Loucy (cell line): ENCODE measurements at regions not wholly inside any gene's neighbourhood (a gene's known extent, or its start where the extent isn't known, plus 50 kb on each side); places are given as distances from the start of the nearest gene placed in this dataset.

Source experiments
- H2AFZ ChIP-seq: fragments of 200-600 bp; sonication (generic); 2 replicates; pipeline ENCODE4 v1.6.0; 2016; ENCODE audit warnings: antibody characterized with exemption, mild to moderate bottlenecking, low read length, moderate library complexity
- H3F3A ChIP-seq: fragments of 200-600 bp; 2 replicates; pipeline ENCODE4 v1.6.0; 2016; ENCODE audit warnings: antibody characterized with exemption, low read depth, mild to moderate bottlenecking
- H3K27me3 ChIP-seq: fragments of 200-600 bp; sonication (generic); 2 replicates; pipeline ENCODE4 v1.6.1; 2014; ENCODE audit warnings: low read length, mild to moderate bottlenecking; ENCODE audit not compliant: insufficient read depth, poor library complexity, severe bottlenecking
- H3K36me3 ChIP-seq: fragments of 200-600 bp; sonication (generic); 2 replicates; pipeline ENCODE4 v1.6.1; 2016; ENCODE audit warnings: low read length; ENCODE audit not compliant: insufficient read depth
- H3K4me1 ChIP-seq: fragments of 200-600 bp; sonication (generic); 2 replicates; pipeline ENCODE4 v1.5.1; 2014; ENCODE audit warnings: low read length, mild to moderate bottlenecking; ENCODE audit not compliant: insufficient read depth, poor library complexity, severe bottlenecking
- H3K4me2 ChIP-seq: fragments of 200-600 bp; sonication (generic); 2 replicates; pipeline ENCODE4 v1.6.0; 2014; ENCODE audit warnings: antibody characterized with exemption, low read length, low read depth, mild to moderate bottlenecking; ENCODE audit not compliant: poor library complexity, severe bottlenecking
- H3K4me3 ChIP-seq: fragments of 200-600 bp; sonication (generic); 2 replicates; pipeline ENCODE4 v1.5.1; 2014; ENCODE audit warnings: low read length, mild to moderate bottlenecking, mixed read lengths; ENCODE audit not compliant: poor library complexity, severe bottlenecking
- H3K79me2 ChIP-seq: fragments of 200-600 bp; sonication (generic); 2 replicates; pipeline ENCODE4 v1.6.1; 2014; ENCODE audit warnings: low read length; ENCODE audit not compliant: insufficient read depth
- H3K9ac ChIP-seq: fragments of 200-600 bp; sonication (generic); 2 replicates; pipeline ENCODE4 v1.6.0; 2014; ENCODE audit warnings: mild to moderate bottlenecking, low read depth, low read length, moderate library complexity; ENCODE audit not compliant: poor library complexity, severe bottlenecking
- H3K9me2 ChIP-seq: fragments of 200-600 bp; sonication (generic); replicated peaks from 2 replicates; pipeline ENCODE4 v1.6.1; 2016; ENCODE audit warnings: low read depth, low read length, mixed read lengths
- H3K9me3 ChIP-seq: fragments of 200-600 bp; sonication (generic); 2 replicates; pipeline ENCODE4 v1.6.1; 2014; ENCODE audit warnings: mild to moderate bottlenecking, antibody characterized with exemption, low read length, low read depth; ENCODE audit not compliant: insufficient read depth
- H4K20me1 ChIP-seq: fragments of 200-600 bp; sonication (generic); 2 replicates; pipeline ENCODE4 v1.6.0; 2014; ENCODE audit warnings: antibody characterized with exemption, low read length, mild to moderate bottlenecking; ENCODE audit not compliant: insufficient read depth, poor library complexity, severe bottlenecking
- EZH2phosphoT487 ChIP-seq: fragments of 200-600 bp; IDR thresholded peaks from 2 replicates; pipeline ENCODE4 v1.6.1; 2018; ENCODE audit warnings: antibody characterized with exemption, mild to moderate bottlenecking, moderate library complexity, borderline replicate concordance
- TF ChIP-seq, protein P1 (sequence below): fragments of 200-600 bp; sonication (generic); conservative IDR thresholded peaks from 2 replicates; pipeline ENCODE4 v1.5.1; 2014; ENCODE audit warnings: mild to moderate bottlenecking, antibody characterized with exemption, low read length

DNA sequence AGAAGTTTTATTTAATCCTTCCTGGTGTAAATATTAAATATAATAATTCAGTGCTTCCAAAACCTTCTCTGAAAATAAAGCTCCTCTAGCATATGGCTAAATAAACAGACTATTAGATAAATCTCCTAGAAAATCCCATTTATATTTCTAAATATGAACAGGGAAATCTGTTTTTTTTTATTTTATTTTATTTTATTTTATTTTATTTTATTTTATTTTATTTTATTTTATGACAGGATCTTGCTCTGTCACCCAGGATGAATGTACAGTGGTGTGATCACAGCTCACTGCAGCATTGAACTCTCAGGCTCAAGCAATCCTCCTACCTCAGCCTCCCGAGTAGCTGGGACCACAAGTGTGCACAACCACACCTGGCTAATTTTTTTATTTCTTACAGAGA, 673.5 kb downstream of the IRS1 start:
- no peak overlapping the region for H3K4me2 ChIP-seq
- no peaks in the 10 kb centered on the region for H3K4me1 ChIP-seq
- no peaks in the 10 kb centered on the region for H4K20me1 ChIP-seq
- no peaks in the 10 kb centered on the region for H3K36me3 ChIP-seq
- no peak for TF ChIP-seq EZH2phosphoT487
- TF ChIP-seq, protein P1, sequence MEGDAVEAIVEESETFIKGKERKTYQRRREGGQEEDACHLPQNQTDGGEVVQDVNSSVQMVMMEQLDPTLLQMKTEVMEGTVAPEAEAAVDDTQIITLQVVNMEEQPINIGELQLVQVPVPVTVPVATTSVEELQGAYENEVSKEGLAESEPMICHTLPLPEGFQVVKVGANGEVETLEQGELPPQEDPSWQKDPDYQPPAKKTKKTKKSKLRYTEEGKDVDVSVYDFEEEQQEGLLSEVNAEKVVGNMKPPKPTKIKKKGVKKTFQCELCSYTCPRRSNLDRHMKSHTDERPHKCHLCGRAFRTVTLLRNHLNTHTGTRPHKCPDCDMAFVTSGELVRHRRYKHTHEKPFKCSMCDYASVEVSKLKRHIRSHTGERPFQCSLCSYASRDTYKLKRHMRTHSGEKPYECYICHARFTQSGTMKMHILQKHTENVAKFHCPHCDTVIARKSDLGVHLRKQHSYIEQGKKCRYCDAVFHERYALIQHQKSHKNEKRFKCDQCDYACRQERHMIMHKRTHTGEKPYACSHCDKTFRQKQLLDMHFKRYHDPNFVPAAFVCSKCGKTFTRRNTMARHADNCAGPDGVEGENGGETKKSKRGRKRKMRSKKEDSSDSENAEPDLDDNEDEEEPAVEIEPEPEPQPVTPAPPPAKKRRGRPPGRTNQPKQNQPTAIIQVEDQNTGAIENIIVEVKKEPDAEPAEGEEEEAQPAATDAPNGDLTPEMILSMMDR: no peak
- no peaks in the 10 kb centered on the region for H3F3A ChIP-seq
- no peak overlapping the region for H2AFZ ChIP-seq
- no peaks in the 10 kb centered on the region for H3K27me3 ChIP-seq
- H3K9me2 ChIP-seq: no peaks in the 10 kb centered on the region
- no peaks in the 10 kb centered on the region for H3K79me2 ChIP-seq
- H3K9me3 ChIP-seq: no peaks in the 10 kb centered on the region
- no peak overlapping the region for H3K9ac ChIP-seq
- H3K4me3 ChIP-seq: no peak overlapping the region

DNA sequence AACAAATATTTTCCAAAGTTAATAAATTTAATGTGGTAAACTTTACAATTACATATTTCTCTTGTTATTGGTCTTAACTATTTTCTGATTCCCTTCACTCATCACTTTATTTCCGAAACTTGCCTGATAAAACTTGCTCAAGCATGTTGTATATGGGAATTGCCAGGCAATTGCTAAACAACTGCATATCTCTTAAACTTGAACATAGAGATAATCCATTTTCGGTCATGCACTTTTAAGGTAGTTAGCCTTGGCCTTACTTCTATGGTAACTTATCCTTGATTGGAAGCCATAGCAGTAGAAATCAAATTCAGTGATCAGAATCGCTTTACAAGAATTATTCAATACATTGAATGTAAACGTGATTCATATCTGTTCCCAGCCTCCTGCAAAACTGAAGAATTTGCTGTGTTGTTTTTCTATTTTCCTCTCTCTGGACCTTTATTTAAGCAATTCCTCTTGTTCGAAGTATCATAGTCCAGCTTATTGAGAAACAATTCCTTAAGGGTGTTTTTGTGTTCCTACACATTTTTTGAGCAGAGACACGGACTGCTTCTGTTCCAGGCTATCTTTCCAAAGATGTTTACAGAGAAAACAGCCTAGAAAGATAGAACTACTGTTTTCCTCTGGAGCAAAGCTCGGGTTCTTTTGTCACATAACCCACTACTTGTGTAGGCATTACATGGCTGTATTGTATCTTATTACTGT, 674.3 kb downstream of the IRS1 start:
- no peaks in the 10 kb centered on the region for H3K9me3 ChIP-seq
- no peak overlapping the region for H3K4me3 ChIP-seq
- no peak overlapping the region for H2AFZ ChIP-seq
- no peaks in the 10 kb centered on the region for H3F3A ChIP-seq
- H3K27me3 ChIP-seq: no peaks in the 10 kb centered on the region
- no peak overlapping the region for H3K9ac ChIP-seq
- no peaks in the 10 kb centered on the region for H4K20me1 ChIP-seq
- H3K4me1 ChIP-seq: no peaks in the 10 kb centered on the region
- no peaks in the 10 kb centered on the region for H3K36me3 ChIP-seq
- TF ChIP-seq, protein P1: no peak
- no peak for TF ChIP-seq EZH2phosphoT487
- H3K9me2 ChIP-seq: no peaks in the 10 kb centered on the region
- no peak overlapping the region for H3K4me2 ChIP-seq
- no peaks in the 10 kb centered on the region for H3K79me2 ChIP-seq

DNA sequence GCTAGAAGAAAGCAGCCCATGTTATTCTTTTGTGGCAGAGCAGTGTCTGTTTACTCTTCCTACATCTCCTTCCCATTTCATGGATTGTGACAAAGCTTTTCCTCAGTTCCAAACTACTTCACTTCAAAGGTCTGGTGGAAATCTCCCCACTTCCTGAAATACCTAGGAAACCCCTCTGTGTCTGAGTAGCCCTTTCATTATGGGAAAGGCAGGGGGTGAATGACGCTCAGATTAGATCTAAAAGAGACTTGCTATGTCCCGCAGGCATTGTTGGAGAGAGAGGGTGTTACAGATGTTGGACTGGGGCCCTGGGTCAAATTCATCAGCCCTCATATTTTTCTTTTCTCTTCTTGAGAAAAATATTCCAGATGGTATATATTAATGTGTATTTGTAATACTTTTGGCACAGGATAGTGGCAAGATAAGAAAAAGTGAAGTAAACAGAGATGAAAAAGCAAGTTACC, 675.0 kb downstream of the IRS1 start:
- Histone ChIP-seq H3K9me2 (no peaks in the 10 kb centered on the region), H3K4me3 (no peak overlapping the region), H4K20me1 (no peaks in the 10 kb centered on the region), H3K27me3 (no peaks in the 10 kb centered on the region), H3K9ac (no peak overlapping the region), H3K36me3 (no peaks in the 10 kb centered on the region), H3K4me1 (no peaks in the 10 kb centered on the region), H2AFZ (no peak overlapping the region), H3K79me2 (no peaks in the 10 kb centered on the region), H3K9me3 (no peaks in the 10 kb centered on the region), H3K4me2 (no peak overlapping the region), H3F3A (no peaks in the 10 kb centered on the region)
- TF ChIP-seq, protein P1: no peak
- TF ChIP-seq EZH2phosphoT487: no peak
